CD4-positive, alpha-beta T cell (primary cell): ENCODE measurements at regions not wholly inside any gene's neighbourhood (a gene's known extent, or its start where the extent isn't known, plus 50 kb on each side); places are given as distances from the start of the nearest gene placed in this dataset.

Experiments
- ATAC-seq: fragments of 200-7000 bp; cut with Tn5 transposase; one replicate; pipeline ENCODE4 v1.10.0; 2022; ENCODE audit warnings: mild to moderate bottlenecking; ENCODE audit not compliant: poor library complexity
- CTCF ChIA-PET: fragments of 350-600 bp; sonication (Branson Sonifier 250); formaldehyde crosslinking; loops from one replicate; lab custom pipeline; 2021; ENCODE audit warnings: antibody characterized with exemption, inconsistent platforms; lab: Charles Lee
- POLR2A ChIA-PET: fragments of 350-600 bp; sonication (Branson Sonifier 250); formaldehyde crosslinking; loops from one replicate; lab custom pipeline; 2021; ENCODE audit warnings: antibody characterized with exemption, inconsistent platforms; lab: Charles Lee
- DNase-seq, 14 experiments: peaks; one replicate each; pipeline ENCODE4 v3.0.0-alpha.2; 2013 to 2020; ENCODE audit warnings: mixed read lengths in 2 of 14
- H3K27ac ChIP-seq, 2 donors: one replicate each; pipeline versions ENCODE4 v1.5.1 to v1.7.0; 2013; ENCODE audit warnings: low read length in 2 of 2, low read depth in 1 of 2, mild to moderate bottlenecking in 1 of 2
- H3K27me3 ChIP-seq, 2 experiments: 1 replicate in 1 of 2; 2 replicates in 1 of 2; pipeline versions ENCODE4 v1.6.1 to v1.7.0; 2013; ENCODE audit warnings: low read length in 2 of 2, control low read depth in 1 of 2, mild to moderate bottlenecking in 1 of 2, moderate library complexity in 1 of 2; ENCODE audit not compliant: insufficient read depth in 2 of 2, control insufficient read depth in 1 of 2
- H3K36me3 ChIP-seq: one replicate; pipeline ENCODE4 v1.6.1; 2013; ENCODE audit warnings: low read length, control low read depth; ENCODE audit not compliant: insufficient read depth
- H3K4me1 ChIP-seq: one replicate; pipeline ENCODE4 v1.6.1; 2013; ENCODE audit warnings: low read length, control low read depth; ENCODE audit not compliant: insufficient read depth
- H3K4me3 ChIP-seq: one replicate; pipeline ENCODE4 v1.5.1; 2013; ENCODE audit warnings: mild to moderate bottlenecking, low read length, moderate library complexity
- H3K9me3 ChIP-seq, 2 experiments: 1 replicate in 1 of 2; 2 replicates in 1 of 2; pipeline versions ENCODE4 v1.6.1 to v1.7.0; 2013; ENCODE audit warnings: low read length in 2 of 2, mild to moderate bottlenecking in 2 of 2, control low read depth in 1 of 2, moderate library complexity in 1 of 2; ENCODE audit not compliant: control insufficient read depth in 1 of 2, insufficient read depth in 1 of 2
- H3K27ac Mint-ChIP-seq: one replicate; pipeline ENCODE4 v1.8.0; 2020; ENCODE audit warnings: mixed read lengths
- H3K27me3 Mint-ChIP-seq: one replicate; pipeline ENCODE4 v1.8.0; 2021; ENCODE audit warnings: mixed read lengths
- H3K36me3 Mint-ChIP-seq: one replicate; pipeline ENCODE4 v1.8.0; 2021; ENCODE audit warnings: low read depth, mixed read lengths
- H3K4me1 Mint-ChIP-seq: one replicate; pipeline ENCODE4 v1.8.0; 2021; ENCODE audit warnings: low read depth, mixed read lengths
- H3K4me3 Mint-ChIP-seq: one replicate; pipeline ENCODE4 v1.8.0; 2020; ENCODE audit warnings: mild to moderate bottlenecking, mixed read lengths
- H3K9me3 Mint-ChIP-seq: one replicate; pipeline ENCODE4 v1.8.0; 2020; ENCODE audit warnings: mixed read lengths
- CTCF ChIP-seq: fragments of 200-600 bp; IDR thresholded peaks from one replicate; pipeline ENCODE4 v1.8.0; 2022; ENCODE audit warnings: antibody characterized with exemption, mild to moderate bottlenecking
- intact Hi-C, 2 experiments: fragments of 100-400 bp; cut with DNase I in 1 of 2; cut with micrococcal nuclease in 1 of 2; formaldehyde crosslinking; loops; one replicate each; pipeline versions ENCODE4 v1.15.1 to v1.9.0; 2023 to 2025; cut with DNase I, micrococcal nuclease

DNA sequence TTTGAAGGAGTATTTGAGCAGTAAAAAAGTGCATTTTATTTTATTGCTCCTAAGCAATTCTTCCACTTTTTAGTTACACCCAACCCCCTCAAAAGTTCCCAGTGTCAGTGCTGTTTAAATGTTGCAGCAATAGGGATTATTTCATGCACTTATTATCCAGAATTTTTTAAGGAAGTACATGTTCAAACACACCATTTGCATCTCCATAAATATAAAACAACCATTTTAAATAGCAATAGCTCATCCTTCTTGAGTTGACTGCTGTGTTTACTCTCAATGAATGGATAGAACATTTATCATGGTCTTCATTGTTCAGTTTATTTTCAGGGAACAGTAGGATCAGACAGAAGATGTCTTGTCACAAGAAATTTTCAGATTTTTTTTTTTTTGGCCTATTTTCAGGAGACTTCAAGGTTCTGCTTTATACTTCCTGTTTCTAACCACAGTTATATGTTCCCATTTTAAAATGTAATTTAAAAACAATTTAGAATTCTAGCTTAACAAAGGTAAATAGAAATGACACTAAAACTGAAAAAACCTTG lies 171.9 kb downstream of the TMA16 start:
- H3K4me1 ChIP-seq, result peaks cover 13% of the 10 kb centered on the region
- H3K4me3 ChIP-seq, result no peak overlapping the region
- POLR2A ChIA-PET, result interaction anchor here (1.0 to 1.8 kb wide), 5 partner anchors 12 to 116 kb away, joined by 3 to 5 read pairs (median 4); no protein-coding TSS in a partner anchor
- CTCF ChIA-PET, result interaction anchor here (0.7 to 1.2 kb wide), 3 partner anchors 15 to 116 kb away, joined by 3 to 4 read pairs (median 4); no protein-coding TSS in a partner anchor
- Mint-ChIP-seq H3K36me3 (peaks cover 4% of the 10 kb centered on the region), H3K27me3 (no peaks in the 10 kb centered on the region), H3K9me3 (no peaks in the 10 kb centered on the region), H3K4me3 (peak overlapping the region; percentile 75), H3K27ac (peak overlapping the region; percentile 62), H3K4me1 (peaks cover 71% of the 10 kb centered on the region)
- ATAC-seq, result no peak
- no peak for TF ChIP-seq CTCF
- DNase-seq, result peak in 2 of 14 experiments; percentile 12 to 34
- intact Hi-C loops, result loop anchor here in 1 of 2 experiments (10.0 kb wide), 1 partner anchor 502 kb away; the partner anchor contains the start of gene NAF1
- H3K27ac ChIP-seq, result peak overlapping the region in 1 of 2 donors; percentile 38
- no peaks in the 10 kb centered on the region for H3K9me3 ChIP-seq
- H3K27me3 ChIP-seq, result no peaks in the 10 kb centered on the region
- no peaks in the 10 kb centered on the region for H3K36me3 ChIP-seq

GRCh38 chr4:163672751-163673150 lies 178.3 kb downstream of the TMA16 start:
- POLR2A ChIA-PET, result no interaction called here
- CTCF ChIA-PET, result no interaction called here
- peaks cover under 1% of the 10 kb centered on the region for H3K4me1 ChIP-seq
- Mint-ChIP-seq H3K4me1 (peaks cover 40% of the 10 kb centered on the region), H3K27ac (no peak overlapping the region), H3K9me3 (no peaks in the 10 kb centered on the region), H3K27me3 (no peaks in the 10 kb centered on the region), H3K36me3 (peaks cover 4% of the 10 kb centered on the region), H3K4me3 (no peak overlapping the region)
- H3K9me3 ChIP-seq, result no peaks in the 10 kb centered on the region
- ATAC-seq, result no peak
- intact Hi-C loops, result loop anchor here (5.0 to 10.0 kb wide), 2 partner anchors 45 to 82 kb away; no protein-coding TSS in a partner anchor
- H3K4me3 ChIP-seq, result no peak overlapping the region
- H3K27ac ChIP-seq, result no peak overlapping the region
- H3K27me3 ChIP-seq, result no peaks in the 10 kb centered on the region
- DNase-seq, result no peak
- H3K36me3 ChIP-seq, result no peaks in the 10 kb centered on the region
- no peak for TF ChIP-seq CTCF

DNA sequence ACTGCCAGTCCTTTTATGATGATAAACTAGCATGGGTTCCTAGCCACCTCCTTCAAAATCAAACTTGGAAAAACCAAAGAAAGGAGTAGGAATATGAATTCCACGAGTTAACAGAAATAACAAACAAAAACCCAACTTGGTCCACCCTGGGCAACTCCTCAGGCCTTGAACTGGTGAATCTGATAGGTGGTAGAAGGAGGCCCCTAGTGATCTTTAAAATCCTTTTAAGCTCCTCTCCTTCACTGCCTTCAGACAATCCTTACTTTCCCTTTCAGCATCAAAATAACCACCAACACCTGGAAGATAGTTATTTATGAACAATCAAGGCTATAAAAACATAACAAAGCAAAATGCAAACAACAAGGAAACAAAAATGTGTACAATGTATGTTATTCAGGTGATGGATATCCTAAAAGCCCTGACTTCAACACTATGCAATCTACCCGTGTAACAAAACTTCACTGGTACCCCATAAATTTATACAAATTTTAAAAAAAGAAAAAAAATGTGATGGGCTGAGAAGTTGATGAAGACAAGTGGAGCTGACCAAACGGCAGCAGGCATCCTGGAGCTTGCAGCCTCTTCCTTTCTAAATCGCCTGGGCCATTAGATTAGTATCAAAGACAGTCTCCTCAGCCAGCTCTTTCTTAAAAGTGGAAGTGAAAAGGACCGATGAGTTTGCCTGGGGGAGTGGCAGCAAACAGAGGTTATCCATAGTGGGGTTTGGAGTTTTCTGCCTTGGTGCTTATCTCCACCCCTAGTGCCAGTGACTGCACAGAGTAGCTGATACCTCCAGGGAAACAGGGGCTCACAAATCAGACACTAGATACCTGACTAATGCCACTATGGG lies 179.6 kb downstream of the TMA16 start:
- Mint-ChIP-seq H3K27ac (no peak overlapping the region), H3K4me3 (no peak overlapping the region), H3K4me1 (peaks cover 28% of the 10 kb centered on the region), H3K36me3 (no peaks in the 10 kb centered on the region), H3K27me3 (no peaks in the 10 kb centered on the region), H3K9me3 (no peaks in the 10 kb centered on the region)
- Histone ChIP-seq H3K27me3 (no peaks in the 10 kb centered on the region), H3K4me1 (no peaks in the 10 kb centered on the region), H3K9me3 (no peaks in the 10 kb centered on the region), H3K4me3 (no peak overlapping the region), H3K36me3 (no peaks in the 10 kb centered on the region), H3K27ac (no peak overlapping the region)
- no peak for TF ChIP-seq CTCF
- ATAC-seq (no peak), DNase-seq (peak in 1 of 14 experiments; percentile 16)
- intact Hi-C loops, result loop anchor here (5.0 to 10.0 kb wide), 2 partner anchors 47 to 81 kb away; no protein-coding TSS in a partner anchor
- ChIA-PET CTCF (no interaction called here), POLR2A (interaction anchor here (0.7 to 1.3 kb wide), 3 partner anchors 11 to 265 kb away, joined by 3 read pairs; no protein-coding TSS in a partner anchor)
